ENCODE measurements at regions not wholly inside any gene's neighbourhood (a gene's known extent, or its start where the extent isn't known, plus 50 kb on each side); places are given as distances from the start of the nearest gene placed in this dataset.
"Not testable (repeated sequence)": the region's sequence is repeated elsewhere in the genome, so short reads cannot be mapped to it uniquely, and the experiment has no call there.

DNA sequence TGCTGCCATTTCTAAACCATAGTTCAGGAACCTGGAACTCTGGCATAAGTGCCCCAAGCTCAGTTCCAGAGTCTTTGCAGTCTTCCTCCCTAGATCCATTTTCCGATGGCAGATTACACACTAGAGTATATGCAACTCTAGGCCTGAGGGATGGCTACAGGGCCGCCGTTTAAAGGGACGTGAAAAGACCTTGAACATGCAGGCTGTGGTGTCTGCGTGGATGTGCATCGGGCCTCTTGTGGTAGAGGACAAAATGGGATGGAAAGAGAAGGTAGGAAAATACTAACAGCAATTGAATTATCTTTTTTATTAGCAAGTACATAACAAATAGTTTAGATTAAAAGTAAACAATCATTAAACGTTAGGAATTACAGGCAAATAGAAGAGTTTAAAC, 588.9 kb downstream of the RFPL4B start:
- Histone ChIP-seq H3K27me3 (no peaks in the 10 kb centered on the region), H3K4me1 (peaks cover 0 to 22% (median 6%) of the 10 kb centered on the region in 9 donors), H3K4me3 (no peak overlapping the region), H3K36me3 (no peaks in the 10 kb centered on the region), H3K27ac (no peak overlapping the region), H3K9me3 (no peaks in the 10 kb centered on the region)
- intact Hi-C loops (cut with DNase I) = no loop called here
- TF ChIP-seq, protein P1, sequence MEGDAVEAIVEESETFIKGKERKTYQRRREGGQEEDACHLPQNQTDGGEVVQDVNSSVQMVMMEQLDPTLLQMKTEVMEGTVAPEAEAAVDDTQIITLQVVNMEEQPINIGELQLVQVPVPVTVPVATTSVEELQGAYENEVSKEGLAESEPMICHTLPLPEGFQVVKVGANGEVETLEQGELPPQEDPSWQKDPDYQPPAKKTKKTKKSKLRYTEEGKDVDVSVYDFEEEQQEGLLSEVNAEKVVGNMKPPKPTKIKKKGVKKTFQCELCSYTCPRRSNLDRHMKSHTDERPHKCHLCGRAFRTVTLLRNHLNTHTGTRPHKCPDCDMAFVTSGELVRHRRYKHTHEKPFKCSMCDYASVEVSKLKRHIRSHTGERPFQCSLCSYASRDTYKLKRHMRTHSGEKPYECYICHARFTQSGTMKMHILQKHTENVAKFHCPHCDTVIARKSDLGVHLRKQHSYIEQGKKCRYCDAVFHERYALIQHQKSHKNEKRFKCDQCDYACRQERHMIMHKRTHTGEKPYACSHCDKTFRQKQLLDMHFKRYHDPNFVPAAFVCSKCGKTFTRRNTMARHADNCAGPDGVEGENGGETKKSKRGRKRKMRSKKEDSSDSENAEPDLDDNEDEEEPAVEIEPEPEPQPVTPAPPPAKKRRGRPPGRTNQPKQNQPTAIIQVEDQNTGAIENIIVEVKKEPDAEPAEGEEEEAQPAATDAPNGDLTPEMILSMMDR (IDR thresholded peaks at IDR 0.05) = no peak
- ATAC-seq (no peak), DNase-seq (no peak)
- WGBS, 2 donors = 91 to 95% methylated on average over 7 of the region's 7 CpGs

DNA sequence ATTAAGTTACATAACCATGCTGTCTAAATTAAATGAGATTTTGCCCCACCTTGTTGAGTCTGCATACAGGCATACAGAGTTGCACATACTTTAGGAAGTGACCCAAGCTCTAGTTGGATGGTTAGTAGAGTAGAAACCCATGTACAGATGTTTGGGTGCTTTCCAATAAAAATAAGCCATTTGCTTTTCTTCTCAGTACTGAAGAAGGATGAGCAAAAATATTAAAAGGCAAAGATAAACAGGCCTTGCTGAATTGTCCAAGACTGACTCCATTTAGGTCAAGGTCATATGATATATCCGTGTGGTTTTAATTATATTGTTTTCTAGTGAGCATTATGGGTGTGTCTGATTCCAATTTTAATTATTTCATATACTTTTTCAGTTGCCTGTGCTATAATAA, 589.4 kb downstream of the RFPL4B start:
- no peaks in the 10 kb centered on the region for H3K9me3 ChIP-seq
- TF ChIP-seq, protein P1 (IDR thresholded peaks at IDR 0.05) = no peak
- ATAC-seq (peak in 6 of 8 donors; percentile 37 to 78 (median 58)), DNase-seq (no peak)
- H3K27me3 ChIP-seq = no peaks in the 10 kb centered on the region
- WGBS, 2 donors = 35 to 53% methylated on average over 1 of the region's 1 CpG
- no peaks in the 10 kb centered on the region for H3K36me3 ChIP-seq
- intact Hi-C loops (cut with DNase I) = no loop called here
- H3K4me1 ChIP-seq = peaks cover 0 to 24% (median 6%) of the 10 kb centered on the region in 9 donors
- H3K4me3 ChIP-seq = no peak overlapping the region
- H3K27ac ChIP-seq = peak overlapping the region in 1 of 10 donors; percentile 8

DNA sequence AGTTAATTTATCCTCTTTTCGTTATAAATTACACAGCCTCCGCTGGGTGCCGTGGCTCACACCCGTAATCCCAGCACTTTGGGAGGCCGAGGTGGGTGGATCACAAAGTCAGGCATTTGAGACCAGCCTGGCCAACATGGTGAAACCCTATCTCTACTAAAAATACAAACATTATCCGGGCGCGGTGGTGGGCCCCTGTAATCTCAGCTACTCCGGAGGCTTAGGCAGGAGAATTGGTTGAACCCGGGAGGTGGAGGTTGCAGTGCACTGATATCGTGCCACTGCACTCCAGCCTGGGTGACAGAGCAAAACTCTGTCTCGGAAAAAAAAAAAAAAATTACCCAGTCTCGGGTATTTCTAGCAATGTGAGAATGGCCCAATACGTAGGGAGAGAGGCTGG, 590.6 kb downstream of the RFPL4B start:
- 96 to 98% methylated on average over 14 of the region's 14 CpGs for WGBS, 2 donors
- intact Hi-C loops (cut with DNase I); H3K9me3 ChIP-seq; H3K27me3 ChIP-seq; H3K4me3 ChIP-seq; DNase-seq; H3K36me3 ChIP-seq; ATAC-seq; H3K27ac ChIP-seq: not testable (repeated sequence)
- peaks cover 0 to 24% (median 3%) of the 10 kb centered on the region in 9 donors for H3K4me1 ChIP-seq

DNA sequence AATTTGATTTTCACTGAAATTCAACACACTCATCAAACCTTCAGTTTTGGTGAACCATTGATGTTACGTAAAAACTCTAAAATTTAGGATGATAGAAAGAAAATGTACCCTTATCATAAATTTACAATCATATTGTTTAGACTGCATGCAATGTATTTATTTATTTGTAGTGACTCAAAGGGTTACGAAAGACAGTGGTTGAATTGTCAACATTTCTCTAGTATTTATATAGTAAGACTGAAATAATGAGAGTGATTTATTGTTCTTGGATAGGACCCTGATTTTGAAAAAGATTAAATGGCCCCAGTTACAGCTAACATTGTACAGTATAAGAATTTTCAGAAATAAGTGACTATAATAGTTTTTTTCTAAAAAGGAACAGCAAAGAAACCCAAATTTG, 591.5 kb downstream of the RFPL4B start:
- DNase-seq = no peak
- intact Hi-C loops (cut with DNase I) = no loop called here
- peaks cover 0 to 24% (median 3%) of the 10 kb centered on the region in 9 donors for H3K4me1 ChIP-seq
- ATAC-seq = no peak
- WGBS, 2 donors = 75 to 97% methylated on average over 2 of the region's 2 CpGs
- H3K27ac ChIP-seq = no peak overlapping the region
- TF ChIP-seq, protein P1 (IDR thresholded peaks at IDR 0.05) = no peak
- H3K36me3 ChIP-seq = no peaks in the 10 kb centered on the region
- no peaks in the 10 kb centered on the region for H3K27me3 ChIP-seq
- H3K4me3 ChIP-seq = no peak overlapping the region
- H3K9me3 ChIP-seq = no peaks in the 10 kb centered on the region

DNA sequence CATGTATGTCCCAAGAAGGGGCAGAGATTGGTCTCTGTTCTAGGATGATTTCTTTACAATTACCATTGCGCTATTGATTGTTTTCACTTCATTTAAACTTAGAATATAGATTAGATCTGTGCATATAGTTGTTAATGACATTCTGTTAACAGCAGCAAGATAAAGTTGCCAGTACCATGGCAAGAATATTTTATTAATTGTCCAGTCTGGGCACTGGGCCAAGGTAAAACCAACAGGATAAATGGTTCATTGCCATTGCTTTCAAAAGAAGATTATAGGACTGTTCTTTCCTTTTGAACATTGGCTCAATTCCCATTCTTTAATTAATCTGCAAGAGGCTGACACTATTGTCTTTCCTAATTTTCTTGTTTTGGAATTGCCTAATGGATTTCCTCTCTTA, 592.4 kb downstream of the RFPL4B start:
- Histone ChIP-seq H3K4me1 (peaks cover 0 to 24% (median 3%) of the 10 kb centered on the region in 9 donors), H3K4me3 (no peak overlapping the region), H3K36me3 (no peaks in the 10 kb centered on the region), H3K27ac (no peak overlapping the region), H3K27me3 (no peaks in the 10 kb centered on the region), H3K9me3 (no peaks in the 10 kb centered on the region)
- intact Hi-C loops (cut with DNase I) = no loop called here
- TF ChIP-seq, protein P1 (IDR thresholded peaks at IDR 0.05) = no peak
- WGBS, 2 donors = 49 to 57% methylated on average over 1 of the region's 1 CpG
- no peak for DNase-seq
- ATAC-seq = peak in 1 of 8 donors; percentile 12
